Endothelial cell of umbilical vein (primary cell): ENCODE measurements at regions not wholly inside any gene's neighbourhood (a gene's known extent, or its start where the extent isn't known, plus 50 kb on each side); places are given as distances from the start of the nearest gene placed in this dataset.

Source experiments
- BruUV-seq: library from RNA; stranded (reverse); fragments of 400-500 nt; replicated peaks from 2 replicates; lab custom pipeline; 2021; lab: Mats Ljungman, UMichigan
- CTCF ChIA-PET: fragments of 300-600, 350-600 bp; sonication (Branson Sonifier 250); formaldehyde crosslinking; loops from one replicate; lab custom pipeline; 2021; ENCODE audit warnings: antibody characterized with exemption, inconsistent platforms; lab: Charles Lee
- POLR2A ChIA-PET: fragments of 300-600, 350-600 bp; sonication (Branson Sonifier 250); formaldehyde crosslinking; loops from one replicate; lab custom pipeline; 2021; ENCODE audit warnings: antibody characterized with exemption, inconsistent platforms; lab: Charles Lee
- DNase-seq: peaks from one replicate; pipeline ENCODE4 v3.0.0-alpha.2; 2011; ENCODE audit warnings: low read depth, low spot score
- FAIRE-seq: peaks from 2 replicates; lab custom pipeline; 2011; peaks lifted over from hg19 to GRCh38; lab: Jason Lieb, UNC
- H2AFZ ChIP-seq: 2 replicates; pipeline ENCODE4 v1.6.0; 2012; ENCODE audit warnings: low read depth, low read length, control low read depth, inconsistent platforms
- H3K27ac ChIP-seq: 2 replicates; pipeline ENCODE4 v1.5.1; 2011; ENCODE audit warnings: low read depth, mild to moderate bottlenecking, control low read depth, low read length, moderate library complexity; ENCODE audit not compliant: insufficient read depth
- H3K27me3 ChIP-seq, 2 experiments: 2 replicates each; pipeline versions ENCODE4 v1.6.0 to v1.6.1; 2011; ENCODE audit warnings: low read length in 2 of 2, mixed read lengths in 1 of 2; ENCODE audit not compliant: control insufficient read depth in 2 of 2, insufficient read depth in 2 of 2
- H3K36me3 ChIP-seq, 2 experiments: 2 replicates in 1 of 2; 3 replicates in 1 of 2; pipeline ENCODE4 v1.5.1; 2011; ENCODE audit warnings: low read length in 2 of 2, mild to moderate bottlenecking in 1 of 2, moderate library complexity in 1 of 2; ENCODE audit not compliant: control insufficient read depth in 2 of 2, insufficient read depth in 2 of 2; ENCODE audit errors: extremely low read depth in 1 of 2
- H3K4me1 ChIP-seq: 3 replicates; pipeline ENCODE4 v1.5.1; 2011; ENCODE audit warnings: mild to moderate bottlenecking, low read length; ENCODE audit not compliant: control insufficient read depth, insufficient read depth; ENCODE audit errors: extremely low read depth
- H3K4me2 ChIP-seq: 2 replicates; pipeline ENCODE4 v1.6.1; 2011; ENCODE audit warnings: low read length, control low read depth, mixed read lengths; ENCODE audit not compliant: insufficient read depth
- H3K4me3 ChIP-seq, 3 experiments: fragments of 200-600 bp in 1 of 3; sonication (generic), shearing (Covaris generic) in 1 of 3; replicated peaks in 1 of 3; 2 replicates each; pipeline ENCODE4 v1.5.1; 2011 to 2016; ENCODE audit warnings: control low read depth in 3 of 3, low read length in 3 of 3, mild to moderate bottlenecking in 2 of 3, inconsistent platforms in 1 of 3, low read depth in 1 of 3, moderate library complexity in 1 of 3; ENCODE audit not compliant: insufficient read depth in 1 of 3
- H3K79me2 ChIP-seq: 2 replicates; pipeline ENCODE4 v1.6.0; 2012; ENCODE audit warnings: low read length, inconsistent platforms; ENCODE audit not compliant: control insufficient read depth, insufficient read depth
- H3K9ac ChIP-seq: replicated peaks from 2 replicates; pipeline ENCODE3; 2011; ENCODE audit warnings: low read length, control low read depth; ENCODE audit not compliant: insufficient read depth; ENCODE audit errors: extremely low read depth
- H3K9me1 ChIP-seq: replicated peaks from 3 replicates; pipeline ENCODE4 v1.6.0; 2011; ENCODE audit warnings: mild to moderate bottlenecking, low read length; ENCODE audit not compliant: control insufficient read depth, insufficient read depth; ENCODE audit errors: extremely low read depth
- H3K9me3 ChIP-seq: replicated peaks from 2 replicates; pipeline ENCODE4 v1.5.1; 2012; ENCODE audit warnings: low read length, inconsistent platforms; ENCODE audit not compliant: control insufficient read depth, insufficient read depth
- H4K20me1 ChIP-seq: replicated peaks from 2 replicates; pipeline ENCODE3; 2011; ENCODE audit warnings: mild to moderate bottlenecking, low read length; ENCODE audit not compliant: control insufficient read depth, insufficient read depth; ENCODE audit errors: extremely low read depth
- CTCF ChIP-seq, 2 donors: IDR thresholded peaks; 1 replicate in 1 of 2; 2 replicates in 1 of 2; pipeline ENCODE4 v1.5.1; 2011; ENCODE audit warnings: low read length in 2 of 2, mild to moderate bottlenecking in 2 of 2, moderate library complexity in 2 of 2, control low read depth in 1 of 2, inconsistent platforms in 1 of 2, low read depth in 1 of 2; ENCODE audit not compliant: insufficient read depth in 1 of 2; ENCODE audit errors: extremely low read depth in 1 of 2
- EZH2 ChIP-seq: IDR thresholded peaks from 2 replicates; pipeline ENCODE4 v1.6.1; 2012; ENCODE audit warnings: borderline replicate concordance, low read depth, mild to moderate bottlenecking, moderate library complexity, low read length, inconsistent platforms; ENCODE audit not compliant: severe bottlenecking
- FOS ChIP-seq: IDR thresholded peaks from 2 replicates; pipeline ENCODE4 v1.6.1; 2011; ENCODE audit warnings: mild to moderate bottlenecking, low read length, moderate library complexity, borderline replicate concordance; ENCODE audit not compliant: insufficient read depth
- GATA2 ChIP-seq: IDR thresholded peaks from 2 replicates; pipeline ENCODE4 v1.7.0; 2011; ENCODE audit warnings: low read depth, mild to moderate bottlenecking, moderate library complexity, mixed read lengths, low read length; ENCODE audit not compliant: insufficient read length, insufficient read depth
- JUN ChIP-seq: IDR thresholded peaks from 2 replicates; pipeline ENCODE4 v1.6.1; 2011; ENCODE audit warnings: borderline replicate concordance, low read depth; ENCODE audit not compliant: insufficient read length, insufficient read depth
- MAX ChIP-seq: IDR thresholded peaks from 2 replicates; pipeline ENCODE4 v1.6.1; 2011; ENCODE audit not compliant: insufficient read depth, insufficient read length
- MYC ChIP-seq: IDR thresholded peaks from one replicate; pipeline ENCODE4 v1.6.1; 2011; ENCODE audit warnings: mild to moderate bottlenecking, low read depth, low read length
- POLR2A ChIP-seq: IDR thresholded peaks from 2 replicates; pipeline ENCODE4 v1.6.1; 2012; ENCODE audit warnings: low read depth, mild to moderate bottlenecking, control low read depth, low read length
- POLR2AphosphoS5 ChIP-seq: IDR thresholded peaks from 2 replicates; pipeline ENCODE4 v1.6.1; 2012; ENCODE audit warnings: low read depth, mild to moderate bottlenecking, control low read depth, low read length, moderate library complexity; ENCODE audit not compliant: insufficient read depth
- dilution Hi-C: fragments of 300-500 bp; cut with MboI; formaldehyde crosslinking; loops from one replicate; pipeline ENCODE4 v1.15.0; 2019; ENCODE audit warnings: low sequenced_read_pairs; ENCODE audit not compliant: extremely low pct_ligation_motif_present
- intact Hi-C: fragments of 100-400 bp; cut with micrococcal nuclease; formaldehyde crosslinking; loops from one replicate; pipeline ENCODE4 v1.10.0; 2022

GRCh38 chr14:40656311-40656710, 950.4 kb upstream of the LRFN5 start:
- dilution Hi-C loops (no loop called here), intact Hi-C loops (no loop called here)
- no TSS peak for BruUV-seq
- Histone ChIP-seq H3K79me2 (no peaks in the 10 kb centered on the region), H3K4me1 (no peaks in the 10 kb centered on the region), H3K36me3 (no peaks in the 10 kb centered on the region), H3K27me3 (no peaks in the 10 kb centered on the region), H3K4me3 (no peak overlapping the region), H3K9me3 (peaks cover under 1% of the 10 kb centered on the region), H3K9me1 (no peaks in the 10 kb centered on the region), H3K9ac (no peak overlapping the region), H3K27ac (no peak overlapping the region), H3K4me2 (no peak overlapping the region), H2AFZ (no peak overlapping the region), H4K20me1 (no peaks in the 10 kb centered on the region)
- DNase-seq (no peak), FAIRE-seq (no peak)
- ChIA-PET CTCF (no interaction called here), POLR2A (no interaction called here)
- no peak for TF ChIP-seq POLR2AphosphoS5
- no peak for TF ChIP-seq JUN
- no peak for TF ChIP-seq FOS
- no peak for TF ChIP-seq GATA2
- no peak for TF ChIP-seq MYC
- no peak for TF ChIP-seq EZH2
- no peak for TF ChIP-seq MAX
- TF ChIP-seq CTCF (IDR thresholded peaks at IDR 0.05; ENCODE audit: extremely low read depth in 1 of 2, insufficient read depth in 1 of 2, low read depth in 1 of 2, low read length in 2 of 2) = no peak
- no peak for TF ChIP-seq POLR2A
